Endothelial cell (in vitro differentiated cells): ENCODE measurements at regions not wholly inside any gene's neighbourhood (a gene's known extent, or its start where the extent isn't known, plus 50 kb on each side); places are given as distances from the start of the nearest gene placed in this dataset.

ENCODE experiments used
- DNase-seq: peaks from one replicate; pipeline ENCODE4 v3.0.0; 2021; ENCODE audit warnings: low spot score
- H3K27ac Mint-ChIP-seq: one replicate; pipeline ENCODE4 v1.8.0; 2021; ENCODE audit warnings: mixed read lengths, inconsistent platforms; ENCODE audit not compliant: unreplicated experiment
- H3K27me3 Mint-ChIP-seq: one replicate; pipeline ENCODE4 v1.8.0; 2021; ENCODE audit warnings: mild to moderate bottlenecking, moderate library complexity, mixed read lengths, inconsistent platforms; ENCODE audit not compliant: unreplicated experiment
- H3K36me3 Mint-ChIP-seq: one replicate; pipeline ENCODE4 v1.8.0; 2021; ENCODE audit warnings: mild to moderate bottlenecking, low read depth, mixed read lengths, inconsistent platforms; ENCODE audit not compliant: unreplicated experiment
- H3K4me1 Mint-ChIP-seq: one replicate; pipeline ENCODE4 v1.8.0; 2021; ENCODE audit warnings: mild to moderate bottlenecking, mixed read lengths, inconsistent platforms; ENCODE audit not compliant: unreplicated experiment
- H3K4me3 Mint-ChIP-seq: one replicate; pipeline ENCODE4 v1.8.0; 2021; ENCODE audit warnings: mild to moderate bottlenecking, mixed read lengths, inconsistent platforms; ENCODE audit not compliant: unreplicated experiment
- H3K9me3 Mint-ChIP-seq: one replicate; pipeline ENCODE4 v1.8.0; 2021; ENCODE audit warnings: mixed read lengths, inconsistent platforms; ENCODE audit not compliant: unreplicated experiment
- CTCF ChIP-seq: fragments of 200-600 bp; sonication (generic); IDR thresholded peaks from one replicate; pipeline ENCODE4 v1.5.0; 2021; ENCODE audit warnings: antibody characterized with exemption; ENCODE audit not compliant: unreplicated experiment

- Mint-ChIP-seq H3K27me3 (peaks cover 3% of the 10 kb centered on the region), H3K27ac (no peak overlapping the region), H3K36me3 (no peaks in the 10 kb centered on the region), H3K4me3 (no peak overlapping the region), H3K9me3 (no peaks in the 10 kb centered on the region), H3K4me1 (peaks cover 12% of the 10 kb centered on the region)
- no peak for DNase-seq
- no peak for TF ChIP-seq CTCF
These were observed 121.7 kb upstream of the NXT1 start for GRCh38 chr20:23228912-23229311.

GRCh38 chr20:23227976-23228375 is 122.6 kb upstream of the NXT1 start:
- no peak for DNase-seq
- Mint-ChIP-seq H3K27ac (no peak overlapping the region), H3K36me3 (no peaks in the 10 kb centered on the region), H3K9me3 (no peaks in the 10 kb centered on the region), H3K4me1 (peaks cover 12% of the 10 kb centered on the region), H3K27me3 (peaks cover 3% of the 10 kb centered on the region), H3K4me3 (no peak overlapping the region)
- TF ChIP-seq CTCF: no peak

GRCh38 chr20:23227274-23227673 is 123.3 kb upstream of the NXT1 start:
- H3K4me3 Mint-ChIP-seq: no peak overlapping the region
- H3K4me1 Mint-ChIP-seq: peaks cover 12% of the 10 kb centered on the region
- no peaks in the 10 kb centered on the region for H3K36me3 Mint-ChIP-seq
- H3K27ac Mint-ChIP-seq: no peak overlapping the region
- DNase-seq: no peak
- peaks cover 3% of the 10 kb centered on the region for H3K27me3 Mint-ChIP-seq
- peaks cover 1% of the 10 kb centered on the region for H3K9me3 Mint-ChIP-seq
- TF ChIP-seq CTCF: no peak

GRCh38 chr20:23226612-23227265 is 123.9 kb upstream of the NXT1 start:
- H3K36me3 Mint-ChIP-seq: no peaks in the 10 kb centered on the region
- no peak for DNase-seq
- no peak for TF ChIP-seq CTCF
- peaks cover 4% of the 10 kb centered on the region for H3K9me3 Mint-ChIP-seq
- peaks cover 9% of the 10 kb centered on the region for H3K4me1 Mint-ChIP-seq
- H3K4me3 Mint-ChIP-seq: no peak overlapping the region
- H3K27me3 Mint-ChIP-seq: peaks cover 3% of the 10 kb centered on the region
- no peak overlapping the region for H3K27ac Mint-ChIP-seq

GRCh38 chr20:23225407-23226060 is 125.1 kb upstream of the NXT1 start:
- TF ChIP-seq CTCF: no peak
- no peaks in the 10 kb centered on the region for H3K36me3 Mint-ChIP-seq
- peaks cover 3% of the 10 kb centered on the region for H3K27me3 Mint-ChIP-seq
- H3K27ac Mint-ChIP-seq: no peak overlapping the region
- H3K4me3 Mint-ChIP-seq: no peak overlapping the region
- DNase-seq: no peak
- H3K9me3 Mint-ChIP-seq: peaks cover 4% of the 10 kb centered on the region
- H3K4me1 Mint-ChIP-seq: peaks cover 3% of the 10 kb centered on the region
